Activated gamma-delta T cell treated with Interleukin-2 at 50 U/mL for 16 hours (primary cell): ENCODE measurements at regions not wholly inside any gene's neighbourhood (a gene's known extent, or its start where the extent isn't known, plus 50 kb on each side); places are given as distances from the start of the nearest gene placed in this dataset.

Experiments used
- DNase-seq: peaks from one replicate; pipeline ENCODE4 v3.0.0-alpha.2; 2020

GRCh38 chr6:165229216-165229615, 80.2 kb downstream of the C6orf118 start:
- no peak for DNase-seq

- no peak for DNase-seq
Observed at GRCh38 chr6:165227644-165228329, 81.6 kb downstream of the C6orf118 start.

GRCh38 chr6:165223736-165224135, 85.7 kb downstream of the C6orf118 start:
- DNase-seq, result no peak

- no peak for DNase-seq
Observed at GRCh38 chr6:165223101-165223500, 86.3 kb downstream of the C6orf118 start.

- no peak for DNase-seq
Observed at GRCh38 chr6:165222315-165223025, 86.9 kb downstream of the C6orf118 start.

- DNase-seq, result no peak
Observed at GRCh38 chr6:165220045-165220444, 89.4 kb downstream of the C6orf118 start.

GRCh38 chr6:165219629-165220028, 89.8 kb downstream of the C6orf118 start:
- DNase-seq, result no peak

- DNase-seq, result no peak
Observed at GRCh38 chr6:165218829-165219228, 90.6 kb downstream of the C6orf118 start.

GRCh38 chr6:165206798-165207197, 102.6 kb downstream of the C6orf118 start:
- DNase-seq, result no peak

GRCh38 chr6:165205632-165206031, 103.8 kb downstream of the C6orf118 start:
- no peak for DNase-seq

- no peak for DNase-seq
Observed at GRCh38 chr6:165204807-165205545, 104.4 kb downstream of the C6orf118 start.

- no peak for DNase-seq
Observed at GRCh38 chr6:165200178-165200577, 109.2 kb downstream of the C6orf118 start.

- DNase-seq, result no peak
Observed at GRCh38 chr6:165191461-165191860, 117.9 kb downstream of the C6orf118 start.

GRCh38 chr6:165186441-165187205, 122.8 kb downstream of the C6orf118 start:
- no peak for DNase-seq

GRCh38 chr6:165186041-165186440, 123.4 kb downstream of the C6orf118 start:
- DNase-seq, result no peak

- no peak for DNase-seq
Observed at GRCh38 chr6:165184192-165184979, 125.0 kb downstream of the C6orf118 start.

- no peak for DNase-seq
Observed at GRCh38 chr6:165183496-165184140, 125.8 kb downstream of the C6orf118 start.

- DNase-seq, result no peak
Observed at GRCh38 chr6:165183071-165183470, 126.3 kb downstream of the C6orf118 start.

- DNase-seq, result no peak
Observed at GRCh38 chr6:165181951-165182414, 127.4 kb downstream of the C6orf118 start.

GRCh38 chr6:165178056-165178455, 131.3 kb downstream of the C6orf118 start:
- no peak for DNase-seq

GRCh38 chr6:165173484-165173883, 135.9 kb downstream of the C6orf118 start:
- DNase-seq, result no peak

- DNase-seq, result no peak
Observed at GRCh38 chr6:165167861-165168260, 141.5 kb downstream of the C6orf118 start.
